HG03558 (cell line): ENCODE measurements at regions not wholly inside any gene's neighbourhood (a gene's known extent, or its start where the extent isn't known, plus 50 kb on each side); places are given as distances from the start of the nearest gene placed in this dataset.
"Not testable (repeated sequence)": the region's sequence is repeated elsewhere in the genome, so short reads cannot be mapped to it uniquely, and the experiment has no call there.

Source experiments
- ATAC-seq: cut with Tn5 transposase; IDR thresholded peaks from one replicate; pipeline ENCODE4 v1.9.1; 2021; ENCODE audit warnings: moderate number of reproducible peaks; ENCODE audit not compliant: unreplicated experiment; ENCODE audit errors: extremely low read depth

- no peak for ATAC-seq
These were observed 94.6 kb upstream of the SETMAR start for GRCh38 chr3:4208556-4208955.

- ATAC-seq, result no peak
These were observed 91.6 kb upstream of the SETMAR start for GRCh38 chr3:4211610-4212009.

- ATAC-seq, result not testable (repeated sequence)
These were observed 89.7 kb upstream of the SETMAR start for GRCh38 chr3:4213420-4213819.

GRCh38 chr3:4216974-4217373, 86.2 kb upstream of the SETMAR start:
- not testable (repeated sequence) for ATAC-seq

- ATAC-seq, result no peak
These were observed 84.5 kb upstream of the SETMAR start for GRCh38 chr3:4218456-4219226.

- no peak for ATAC-seq
These were observed 84.0 kb upstream of the SETMAR start for GRCh38 chr3:4219227-4219568.

GRCh38 chr3:4220065-4220464, 83.1 kb upstream of the SETMAR start:
- no peak for ATAC-seq

GRCh38 chr3:4222574-4223175, 80.5 kb upstream of the SETMAR start:
- no peak for ATAC-seq

- no peak for ATAC-seq
These were observed 79.4 kb upstream of the SETMAR start for GRCh38 chr3:4223777-4224176.

- no peak for ATAC-seq
These were observed 78.8 kb upstream of the SETMAR start for GRCh38 chr3:4224331-4224730.

- no peak for ATAC-seq
These were observed 78.1 kb upstream of the SETMAR start for GRCh38 chr3:4225005-4225471.

- no peak for ATAC-seq
These were observed 74.9 kb upstream of the SETMAR start for GRCh38 chr3:4228295-4228694.

- ATAC-seq, result no peak
These were observed 72.1 kb upstream of the SETMAR start for GRCh38 chr3:4231041-4231440.

- ATAC-seq, result no peak
These were observed 70.4 kb upstream of the SETMAR start for GRCh38 chr3:4232798-4233197.

- no peak for ATAC-seq
These were observed 69.7 kb upstream of the SETMAR start for GRCh38 chr3:4233488-4233887.

- no peak for ATAC-seq
These were observed 68.3 kb upstream of the SETMAR start for GRCh38 chr3:4234889-4235288.

- no peak for ATAC-seq
These were observed 67.5 kb upstream of the SETMAR start for GRCh38 chr3:4235690-4236089.

- no peak for ATAC-seq
These were observed 61.5 kb upstream of the SETMAR start for GRCh38 chr3:4241595-4242170.

- ATAC-seq, result no peak
These were observed 57.5 kb upstream of the SETMAR start for GRCh38 chr3:4245671-4246070.

GRCh38 chr3:4247391-4247790, 55.8 kb upstream of the SETMAR start:
- ATAC-seq, result no peak

- ATAC-seq, result no peak
These were observed 53.1 kb upstream of the SETMAR start for GRCh38 chr3:4250064-4250463.

- ATAC-seq, result no peak
These were observed 51.8 kb upstream of the SETMAR start for GRCh38 chr3:4251412-4251811.
